ENCODE measurements at regions not wholly inside any gene's neighbourhood (a gene's known extent, or its start where the extent isn't known, plus 50 kb on each side); places are given as distances from the start of the nearest gene placed in this dataset.

- TF ChIP-seq CTCF (IDR thresholded peaks at IDR 0.05; ENCODE audit: low read length) (no peak), EZH2 (IDR thresholded peaks at IDR 0.05; ENCODE audit: borderline replicate concordance, low read length) (no peak)
These were observed 151.7 kb downstream of the C3orf38 start for GRCh38 chr3:88301273-88301995.

Data from OCI-LY1 (cell line).